H1 (cell line): ENCODE measurements at regions not wholly inside any gene's neighbourhood (a gene's known extent, or its start where the extent isn't known, plus 50 kb on each side); places are given as distances from the start of the nearest gene placed in this dataset.

ENCODE experiments used
- CTCF ChIA-PET: fragments of 300-600 bp; sonication (Branson Sonifier 250); formaldehyde crosslinking; loops from one replicate; lab custom pipeline; 2021; ENCODE audit not compliant: partially characterized antibody; lab: Charles Lee
- POLR2A ChIA-PET: fragments of 300-600 bp; sonication (Branson Sonifier 250); formaldehyde crosslinking; loops from one replicate; lab custom pipeline; 2021; ENCODE audit warnings: inconsistent platforms; ENCODE audit not compliant: partially characterized antibody; lab: Charles Lee
- DNase-seq, 2 experiments: peaks; one replicate each; pipeline versions ENCODE4 v3.0.0 to v3.0.0-alpha.2; 2010 to 2022; ENCODE audit warnings: low spot score in 2 of 2, low read depth in 1 of 2, mixed read lengths in 1 of 2
- FAIRE-seq: peaks from 2 replicates; lab custom pipeline; 2011; peaks lifted over from hg19 to GRCh38; lab: Jason Lieb, UNC
- H2AFZ ChIP-seq: 2 replicates; pipeline ENCODE4 v1.8.1; 2012; ENCODE audit warnings: low read length, inconsistent platforms
- H2AK5ac ChIP-seq: 2 replicates; pipeline ENCODE4 v1.6.1; 2013; ENCODE audit warnings: low read depth, low read length
- H2BK120ac ChIP-seq: replicated peaks from 2 replicates; pipeline ENCODE3; 2013; ENCODE audit warnings: low read depth, low read length, inconsistent platforms
- H2BK12ac ChIP-seq: 2 replicates; pipeline ENCODE4 v1.6.1; 2013; ENCODE audit warnings: low read depth, low read length
- H2BK15ac ChIP-seq: 2 replicates; pipeline ENCODE4 v1.6.1; 2013; ENCODE audit warnings: low read length
- H2BK20ac ChIP-seq: 2 replicates; pipeline ENCODE4 v1.6.1; 2013; ENCODE audit warnings: low read length
- H2BK5ac ChIP-seq: 2 replicates; pipeline ENCODE4 v1.6.1; 2013; ENCODE audit warnings: low read depth, low read length
- H3K14ac ChIP-seq: 2 replicates; pipeline ENCODE4 v1.6.1; 2013; ENCODE audit warnings: inconsistent platforms; ENCODE audit not compliant: insufficient read length
- H3K18ac ChIP-seq: 2 replicates; pipeline ENCODE4 v1.6.1; 2013; ENCODE audit warnings: low read length; ENCODE audit errors: extremely low read depth
- H3K23ac ChIP-seq: 2 replicates; pipeline ENCODE4 v1.6.1; 2013; ENCODE audit warnings: inconsistent platforms; ENCODE audit not compliant: insufficient read length
- H3K23me2 ChIP-seq: 2 replicates; pipeline ENCODE4 v1.6.1; 2013; ENCODE audit warnings: low read depth, low read length
- H3K27ac ChIP-seq: 2 replicates; pipeline ENCODE4 v1.6.1; 2011; ENCODE audit warnings: low read depth, low read length, inconsistent platforms
- H3K27me3 ChIP-seq, 4 experiments: replicated peaks in 1 of 4; 1 replicate in 1 of 4; 2 replicates in 3 of 4; pipeline versions ENCODE4 v1.6.1 to v1.8.1; 2011 to 2013; ENCODE audit warnings: low read length in 3 of 4, mild to moderate bottlenecking in 3 of 4, inconsistent platforms in 2 of 4, mixed read lengths in 2 of 4, moderate library complexity in 1 of 4; ENCODE audit not compliant: control insufficient read depth in 3 of 4, insufficient read depth in 3 of 4; ENCODE audit errors: extremely low read depth in 1 of 4
- H3K36me3 ChIP-seq, 4 experiments: 2 replicates each; pipeline versions ENCODE4 v1.6.1 to v1.8.1; 2011 to 2013; ENCODE audit warnings: mild to moderate bottlenecking in 4 of 4, low read length in 3 of 4, moderate library complexity in 2 of 4, control low read depth in 1 of 4, inconsistent platforms in 1 of 4; ENCODE audit not compliant: insufficient read depth in 4 of 4, control insufficient read depth in 2 of 4
- H3K4ac ChIP-seq: replicated peaks from 2 replicates; pipeline ENCODE3; 2013; ENCODE audit warnings: low read length, low read depth, mixed read lengths, inconsistent platforms; ENCODE audit not compliant: insufficient read length
- H3K4me1 ChIP-seq, 4 experiments: replicated peaks in 1 of 4; 1 replicate in 1 of 4; 2 replicates in 3 of 4; pipeline versions ENCODE4 v1.6.1 to v1.8.1; 2011 to 2013; ENCODE audit warnings: low read length in 3 of 4, inconsistent platforms in 2 of 4, mixed read lengths in 1 of 4; ENCODE audit not compliant: insufficient read depth in 4 of 4, control insufficient read depth in 3 of 4
- H3K4me2 ChIP-seq, 2 experiments: 2 replicates each; pipeline versions ENCODE4 v1.6.1 to v1.8.1; 2011 to 2013; ENCODE audit warnings: low read depth in 2 of 2, low read length in 2 of 2, control low read depth in 1 of 2, inconsistent platforms in 1 of 2, mild to moderate bottlenecking in 1 of 2; ENCODE audit not compliant: insufficient read depth in 1 of 2
- H3K4me3 ChIP-seq, 4 experiments: fragments of 200-600, 300-600 bp in 1 of 4; sonication (generic), shearing (Covaris generic), sonication (Bioruptor Twin) in 1 of 4; 2 replicates each; pipeline versions ENCODE4 v1.5.1 to v1.8.1; 2011 to 2016; ENCODE audit warnings: low read length in 4 of 4, low read depth in 3 of 4, control low read depth in 2 of 4, inconsistent platforms in 2 of 4, mild to moderate bottlenecking in 2 of 4, mixed read lengths in 1 of 4, moderate library complexity in 1 of 4; ENCODE audit not compliant: insufficient read depth in 2 of 4; ENCODE audit errors: extremely low read depth in 1 of 4
- H3K56ac ChIP-seq: replicated peaks from 2 replicates; pipeline ENCODE3; 2013; ENCODE audit warnings: low read depth, mild to moderate bottlenecking, mixed read lengths, low read length, inconsistent platforms; ENCODE audit not compliant: insufficient read length
- H3K79me1 ChIP-seq: 2 replicates; pipeline ENCODE4 v1.6.1; 2013; ENCODE audit warnings: low read depth, low read length, control low read depth
- H3K79me2 ChIP-seq, 2 experiments: 2 replicates each; pipeline versions ENCODE4 v1.6.1 to v1.8.1; 2012 to 2013; ENCODE audit warnings: low read length in 2 of 2, mild to moderate bottlenecking in 2 of 2, inconsistent platforms in 1 of 2; ENCODE audit not compliant: insufficient read depth in 2 of 2, control insufficient read depth in 1 of 2
- H3K9ac ChIP-seq, 4 experiments: replicated peaks in 1 of 4; 1 replicate in 1 of 4; 2 replicates in 3 of 4; pipeline versions ENCODE4 v1.6.1 to v1.8.1; 2011 to 2013; ENCODE audit warnings: low read depth in 3 of 4, low read length in 3 of 4, control low read depth in 2 of 4, mild to moderate bottlenecking in 2 of 4, moderate library complexity in 2 of 4, inconsistent platforms in 1 of 4; ENCODE audit errors: extremely low read depth in 1 of 4
- H3K9me3 ChIP-seq, 2 experiments: 2 replicates each; pipeline versions ENCODE4 v1.6.1 to v1.8.1; 2012 to 2013; ENCODE audit warnings: mild to moderate bottlenecking in 2 of 2, moderate library complexity in 2 of 2, control low read depth in 1 of 2, inconsistent platforms in 1 of 2, low read depth in 1 of 2, low read length in 1 of 2, mixed read lengths in 1 of 2; ENCODE audit not compliant: insufficient read depth in 2 of 2
- H4K20me1 ChIP-seq, 2 experiments: replicated peaks in 1 of 2; 2 replicates each; pipeline versions ENCODE3 to v1.8.1; 2011 to 2013; ENCODE audit warnings: inconsistent platforms in 2 of 2, low read length in 2 of 2, mild to moderate bottlenecking in 1 of 2; ENCODE audit not compliant: insufficient read depth in 2 of 2, control insufficient read depth in 1 of 2
- H4K5ac ChIP-seq: 2 replicates; pipeline ENCODE4 v1.6.1; 2013; ENCODE audit warnings: low read length, low read depth, mixed read lengths, inconsistent platforms; ENCODE audit not compliant: insufficient read length
- H4K8ac ChIP-seq: 2 replicates; pipeline ENCODE4 v1.8.0; 2013; ENCODE audit warnings: mild to moderate bottlenecking, moderate library complexity, low read length, inconsistent platforms; ENCODE audit not compliant: insufficient read depth; ENCODE audit errors: extremely low read depth
- H4K91ac ChIP-seq: replicated peaks from 2 replicates; pipeline ENCODE3; 2013; ENCODE audit warnings: low read length, mixed read lengths, inconsistent platforms; ENCODE audit not compliant: insufficient read length
- CHD1 ChIP-seq: IDR thresholded peaks from 2 replicates; pipeline ENCODE4 v1.6.1; 2012; ENCODE audit warnings: low read depth, low read length, improper control_type of control experiment
- CHD2 ChIP-seq: IDR thresholded peaks from 2 replicates; pipeline ENCODE4 v1.6.1; 2012; ENCODE audit warnings: low read length, improper control_type of control experiment
- FOSL1 ChIP-seq: IDR thresholded peaks from 2 replicates; pipeline ENCODE4 v1.6.1; 2011; ENCODE audit warnings: mild to moderate bottlenecking, low read depth, low read length, moderate library complexity; ENCODE audit not compliant: insufficient read depth
- KDM4A ChIP-seq: IDR thresholded peaks from one replicate; pipeline ENCODE4 v1.7.1; 2012; ENCODE audit warnings: low read depth, mild to moderate bottlenecking, moderate library complexity, low read length, inconsistent platforms; ENCODE audit not compliant: severe bottlenecking
- SP4 ChIP-seq: IDR thresholded peaks from 2 replicates; pipeline ENCODE4 v1.6.1; 2012; ENCODE audit warnings: low read length, inconsistent platforms
- TEAD4 ChIP-seq: IDR thresholded peaks from 2 replicates; pipeline ENCODE4 v1.6.1; 2012; ENCODE audit warnings: low read depth, low read length, inconsistent platforms, mixed read lengths
- WGBS, 2 experiments: shearing (Covaris generic) in 1 of 2; methylation state at CpG; one replicate each; pipeline versions ENCODE4 v1.1.6 to v1.1.7; 2013 to 2015; ENCODE audit warnings: low lambda C conversion rate in 2 of 2, mixed read lengths in 2 of 2, inconsistent platforms in 1 of 2, low coverage in 1 of 2, missing lambda C conversion rate in 1 of 2; ENCODE audit not compliant: insufficient replicate concordance in 2 of 2, insufficient coverage in 1 of 2, insufficient read length in 1 of 2; ENCODE audit errors: extremely low coverage in 1 of 2, missing lambda C conversion rate in 1 of 2; 5-methylcytosine and 5-hydroxymethylcytosine counted together

GRCh38 chrX:45747905-45748304 is 547.2 kb upstream of the DIPK2B start:
- no peak overlapping the region for H4K5ac ChIP-seq
- no peak overlapping the region for H3K18ac ChIP-seq
- FAIRE-seq (no peak), DNase-seq (no peak)
- no peak overlapping the region for H3K9ac ChIP-seq
- no peak overlapping the region for H2BK120ac ChIP-seq
- no peak overlapping the region for H2BK12ac ChIP-seq
- no peak overlapping the region for H3K4me2 ChIP-seq
- ChIA-PET CTCF (no interaction called here), POLR2A (no interaction called here)
- H3K79me2 ChIP-seq = peaks cover 0 to 33% of the 10 kb centered on the region in 2 experiments; a peak in 2 of 4 replicates
- H4K20me1 ChIP-seq = no peaks in the 10 kb centered on the region
- H4K91ac ChIP-seq = no peak overlapping the region
- WGBS, 2 experiments = 88% methylated on average over 4 of the region's 4 CpGs; no CpG with 5 or more reads in 1 of the 2 experiments
- H2AFZ ChIP-seq = no peak overlapping the region
- no peak for TF ChIP-seq CHD2
- no peak for TF ChIP-seq CHD1
- TF ChIP-seq SP4 = no peak
- TF ChIP-seq KDM4A = no peak
- no peak for TF ChIP-seq TEAD4
- TF ChIP-seq FOSL1 = no peak
- H2BK20ac ChIP-seq = no peak overlapping the region
- no peak overlapping the region for H2BK5ac ChIP-seq
- no peak overlapping the region for H3K14ac ChIP-seq
- no peak overlapping the region for H4K8ac ChIP-seq
- H3K23me2 ChIP-seq = no peaks in the 10 kb centered on the region
- no peak overlapping the region for H3K4me3 ChIP-seq
- peaks cover 0 to 44% (median 8%) of the 10 kb centered on the region in 4 experiments; a peak in 4 of 8 replicates for H3K36me3 ChIP-seq
- H3K27me3 ChIP-seq = no peaks in the 10 kb centered on the region
- H3K4ac ChIP-seq = no peak overlapping the region
- no peaks in the 10 kb centered on the region for H3K9me3 ChIP-seq
- H3K23ac ChIP-seq = no peak overlapping the region
- H3K79me1 ChIP-seq = no peaks in the 10 kb centered on the region
- H2AK5ac ChIP-seq = no peak overlapping the region
- peaks cover 0 to 2% (median 0%) of the 10 kb centered on the region in 4 experiments; a peak in 1 of 7 replicates for H3K4me1 ChIP-seq
- no peak overlapping the region for H3K27ac ChIP-seq
- no peak overlapping the region for H2BK15ac ChIP-seq
- no peak overlapping the region for H3K56ac ChIP-seq
